Activated T-helper 17 cell treated with anti-CD3 and anti-CD28 coated beads, Interleukin-2, amount 50 U/mL, for 72 hours (primary cell): ENCODE measurements at regions not wholly inside any gene's neighbourhood (a gene's known extent, or its start where the extent isn't known, plus 50 kb on each side); places are given as distances from the start of the nearest gene placed in this dataset.

Experiments
- ATAC-seq: fragments of 150-1000 bp; cut with Tn5 transposase; replicated peaks from 2 replicates; pipeline ENCODE4 v1.10.0; 2021; ENCODE audit warnings: mild to moderate bottlenecking, moderate library complexity
- H3K27ac Mint-ChIP-seq: one replicate; pipeline ENCODE4 v1.8.0; 2022; ENCODE audit warnings: mixed read lengths
- H3K27me3 Mint-ChIP-seq: one replicate; pipeline ENCODE4 v1.8.0; 2022; ENCODE audit warnings: mixed read lengths
- H3K36me3 Mint-ChIP-seq: one replicate; pipeline ENCODE4 v1.8.0; 2022; ENCODE audit warnings: low read depth, mild to moderate bottlenecking, mixed read lengths
- H3K4me1 Mint-ChIP-seq: one replicate; pipeline ENCODE4 v1.8.0; 2022; ENCODE audit warnings: mixed read lengths
- H3K4me3 Mint-ChIP-seq: one replicate; pipeline ENCODE4 v1.8.0; 2022; ENCODE audit warnings: mild to moderate bottlenecking, mixed read lengths
- H3K9me3 Mint-ChIP-seq: one replicate; pipeline ENCODE4 v1.8.0; 2022; ENCODE audit warnings: mixed read lengths

DNA sequence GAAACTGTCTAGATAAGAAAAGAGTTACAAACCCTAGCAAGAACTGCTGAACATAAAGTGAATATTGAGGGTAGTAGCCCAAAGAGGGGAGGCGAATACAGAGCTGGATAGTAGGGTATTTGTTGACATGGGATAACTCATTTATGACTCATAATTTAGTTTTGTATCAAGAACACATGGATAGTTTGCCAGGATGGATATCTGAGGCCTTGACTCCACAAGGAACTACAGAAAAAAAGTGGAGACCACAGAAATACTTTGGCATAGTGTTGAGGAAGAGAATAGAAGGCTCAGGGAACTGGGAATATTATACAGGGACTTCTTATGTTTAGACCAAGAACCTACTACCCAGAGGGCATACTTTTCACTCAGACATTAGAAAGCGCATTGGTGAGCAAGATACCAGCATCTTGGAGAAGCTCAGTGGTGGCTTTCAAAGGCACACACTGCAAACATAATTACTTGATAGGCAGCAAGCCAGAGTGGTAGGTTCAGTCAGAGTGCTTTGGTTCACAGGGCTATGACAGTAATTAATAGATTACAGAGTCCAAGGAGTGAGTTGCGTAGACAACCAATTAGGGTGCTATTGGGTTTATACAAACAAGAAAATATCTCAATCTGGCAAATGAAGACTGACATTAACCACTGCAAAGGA, 51.9 kb upstream of the ZBTB7C start:
- Mint-ChIP-seq H3K36me3 (no peaks in the 10 kb centered on the region), H3K27ac (no peak overlapping the region), H3K4me3 (no peak overlapping the region), H3K4me1 (peaks cover 10% of the 10 kb centered on the region), H3K9me3 (no peaks in the 10 kb centered on the region), H3K27me3 (peaks cover 34% of the 10 kb centered on the region)
- ATAC-seq: no peak

DNA sequence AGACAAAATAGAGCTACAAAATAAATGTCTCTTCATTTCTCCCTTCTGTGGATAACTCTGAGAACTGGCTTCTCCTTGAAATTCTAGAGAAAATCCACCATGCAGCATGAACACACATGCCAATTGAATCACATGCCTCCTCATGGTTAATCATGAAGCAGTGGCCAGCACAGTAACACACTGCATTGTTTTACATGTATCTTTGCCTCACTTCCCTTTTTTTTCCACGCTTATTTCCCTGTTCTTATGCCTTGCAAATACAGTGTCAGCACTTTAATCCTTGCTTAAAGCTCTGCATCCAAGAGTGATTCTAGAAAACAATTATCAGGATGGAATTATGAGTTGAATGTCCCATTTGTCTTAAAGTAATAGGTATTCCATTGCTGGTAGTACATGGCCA, 50.3 kb upstream of the ZBTB7C start:
- no peak overlapping the region for H3K4me3 Mint-ChIP-seq
- H3K9me3 Mint-ChIP-seq: no peaks in the 10 kb centered on the region
- peaks cover 17% of the 10 kb centered on the region for H3K4me1 Mint-ChIP-seq
- ATAC-seq: no peak
- peaks cover 33% of the 10 kb centered on the region for H3K27me3 Mint-ChIP-seq
- no peak overlapping the region for H3K27ac Mint-ChIP-seq
- no peaks in the 10 kb centered on the region for H3K36me3 Mint-ChIP-seq

DNA sequence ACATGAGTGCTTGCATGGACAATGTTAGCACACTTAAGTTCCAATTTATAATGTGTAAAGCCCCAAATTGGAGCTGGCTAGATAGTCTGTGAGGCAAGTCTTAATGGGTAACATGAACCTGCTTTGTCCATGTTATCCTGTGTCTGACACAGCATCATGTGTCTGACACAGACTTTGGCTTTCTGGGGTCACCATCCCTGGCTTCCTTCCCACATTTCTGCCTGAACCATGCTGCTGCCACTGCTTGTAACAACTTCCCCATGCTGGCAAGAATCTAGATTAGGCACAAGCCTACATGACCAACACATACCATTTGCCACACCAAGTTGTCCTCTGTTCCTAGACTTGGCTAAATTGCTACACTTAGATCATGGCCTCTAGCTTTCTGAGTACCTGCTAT, 49.8 kb upstream of the ZBTB7C start:
- peaks cover 33% of the 10 kb centered on the region for H3K27me3 Mint-ChIP-seq
- no peak overlapping the region for H3K27ac Mint-ChIP-seq

More for the DNA sequence above, 49.8 kb upstream of the ZBTB7C start:
- Mint-ChIP-seq H3K9me3 (no peaks in the 10 kb centered on the region), H3K36me3 (no peaks in the 10 kb centered on the region), H3K4me1 (peaks cover 17% of the 10 kb centered on the region), H3K4me3 (no peak overlapping the region)
- no peak for ATAC-seq
